ENCODE measurements at regions not wholly inside any gene's neighbourhood (a gene's known extent, or its start where the extent isn't known, plus 50 kb on each side); places are given as distances from the start of the nearest gene placed in this dataset.

DNA sequence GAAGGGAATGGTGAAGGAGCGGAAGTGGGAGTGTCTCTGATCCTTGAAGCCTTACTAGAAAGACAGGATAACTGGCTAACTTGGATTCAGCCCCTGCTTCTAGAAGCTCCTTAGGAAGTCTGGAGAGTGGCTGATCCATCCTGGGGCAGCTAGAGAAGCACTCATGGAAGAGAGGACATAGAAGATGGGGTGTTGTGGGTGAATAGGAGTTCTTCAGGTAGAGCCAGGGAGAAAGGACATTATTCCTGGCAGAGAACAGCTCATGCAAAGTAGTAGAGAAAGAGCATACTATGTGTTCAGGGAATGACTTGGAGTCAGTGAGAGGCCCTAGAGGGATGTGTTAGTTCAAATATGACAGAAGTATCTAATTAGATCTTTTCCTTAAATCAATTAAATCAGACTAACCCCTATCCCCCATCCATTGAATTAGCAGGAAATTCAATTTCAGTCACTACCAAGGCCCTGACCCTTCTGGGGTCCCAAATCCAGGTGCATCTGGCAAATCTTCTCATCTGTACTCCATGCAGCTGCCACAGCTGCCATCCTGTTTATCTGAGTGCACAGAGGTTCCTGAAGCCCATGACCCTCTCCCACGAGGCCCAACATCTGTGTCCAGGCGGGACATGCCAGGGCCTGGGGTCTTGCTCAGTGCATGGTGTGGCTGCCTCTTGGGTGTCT lies 130.7 kb downstream of the DHX35 start (continued):
- TF ChIP-seq, protein P1, sequence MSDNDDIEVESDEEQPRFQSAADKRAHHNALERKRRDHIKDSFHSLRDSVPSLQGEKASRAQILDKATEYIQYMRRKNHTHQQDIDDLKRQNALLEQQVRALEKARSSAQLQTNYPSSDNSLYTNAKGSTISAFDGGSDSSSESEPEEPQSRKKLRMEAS (IDR thresholded peaks at IDR 0.05) = no peak
- TF ChIP-seq SIRT6 (IDR thresholded peaks at IDR 0.05; ENCODE audit: low read length) (no peak), CBX5 (IDR thresholded peaks at IDR 0.05; ENCODE audit: low read depth, low read length) (no peak), SAP30 (IDR thresholded peaks at IDR 0.05; ENCODE audit: insufficient read depth, insufficient replicate concordance, low read length) (no peak), BRCA1 (IDR thresholded peaks at IDR 0.05; ENCODE audit: low read depth, low read length) (no peak), EGR1 (IDR thresholded peaks at IDR 0.05; ENCODE audit: borderline replicate concordance, low read depth, low read length) (no peak), RNF2 (IDR thresholded peaks at IDR 0.05; ENCODE audit: borderline replicate concordance, low read depth, low read length, missing control alignments, poor library complexity, severe bottlenecking) (no peak), KDM4A (IDR thresholded peaks at IDR 0.05; ENCODE audit: low read depth, low read length, severe bottlenecking) (no peak), GTF2F1 (IDR thresholded peaks at IDR 0.05; ENCODE audit: borderline replicate concordance, low read depth, low read length) (no peak)
